ENCODE measurements at regions not wholly inside any gene's neighbourhood (a gene's known extent, or its start where the extent isn't known, plus 50 kb on each side); places are given as distances from the start of the nearest gene placed in this dataset.

- no peaks in the 10 kb centered on the region for H3K27me3 ChIP-seq (ENCODE audit: insufficient read depth, low read length, poor library complexity, severe bottlenecking)
- H3K4me2 ChIP-seq (ENCODE audit: low read depth, low read length, poor library complexity, severe bottlenecking), result no peak overlapping the region
- H3K9ac ChIP-seq (ENCODE audit: low read depth, low read length, poor library complexity, severe bottlenecking), result no peak overlapping the region
- H3K9me3 ChIP-seq (ENCODE audit: insufficient read depth, low read depth, low read length), result no peaks in the 10 kb centered on the region
- H3K4me1 ChIP-seq (ENCODE audit: insufficient read depth, low read length, poor library complexity, severe bottlenecking), result peaks cover 6% of the 10 kb centered on the region
- H3F3A ChIP-seq (ENCODE audit: low read depth), result no peaks in the 10 kb centered on the region
- H4K20me1 ChIP-seq (ENCODE audit: insufficient read depth, low read length, poor library complexity, severe bottlenecking), result no peaks in the 10 kb centered on the region
- H2AFZ ChIP-seq (ENCODE audit: low read length), result no peak overlapping the region
- no peaks in the 10 kb centered on the region for H3K79me2 ChIP-seq (ENCODE audit: insufficient read depth, low read length)
- no peaks in the 10 kb centered on the region for H3K9me2 ChIP-seq (replicated peaks; ENCODE audit: low read depth, low read length)
- H3K4me3 ChIP-seq (ENCODE audit: low read length, poor library complexity, severe bottlenecking), result no peak overlapping the region
- no peak for TF ChIP-seq EZH2phosphoT487 (IDR thresholded peaks at IDR 0.05; ENCODE audit: borderline replicate concordance)
- TF ChIP-seq, protein P1, sequence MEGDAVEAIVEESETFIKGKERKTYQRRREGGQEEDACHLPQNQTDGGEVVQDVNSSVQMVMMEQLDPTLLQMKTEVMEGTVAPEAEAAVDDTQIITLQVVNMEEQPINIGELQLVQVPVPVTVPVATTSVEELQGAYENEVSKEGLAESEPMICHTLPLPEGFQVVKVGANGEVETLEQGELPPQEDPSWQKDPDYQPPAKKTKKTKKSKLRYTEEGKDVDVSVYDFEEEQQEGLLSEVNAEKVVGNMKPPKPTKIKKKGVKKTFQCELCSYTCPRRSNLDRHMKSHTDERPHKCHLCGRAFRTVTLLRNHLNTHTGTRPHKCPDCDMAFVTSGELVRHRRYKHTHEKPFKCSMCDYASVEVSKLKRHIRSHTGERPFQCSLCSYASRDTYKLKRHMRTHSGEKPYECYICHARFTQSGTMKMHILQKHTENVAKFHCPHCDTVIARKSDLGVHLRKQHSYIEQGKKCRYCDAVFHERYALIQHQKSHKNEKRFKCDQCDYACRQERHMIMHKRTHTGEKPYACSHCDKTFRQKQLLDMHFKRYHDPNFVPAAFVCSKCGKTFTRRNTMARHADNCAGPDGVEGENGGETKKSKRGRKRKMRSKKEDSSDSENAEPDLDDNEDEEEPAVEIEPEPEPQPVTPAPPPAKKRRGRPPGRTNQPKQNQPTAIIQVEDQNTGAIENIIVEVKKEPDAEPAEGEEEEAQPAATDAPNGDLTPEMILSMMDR (conservative IDR thresholded peaks at IDR 0.05; ENCODE audit: low read length), result no peak
- no peaks in the 10 kb centered on the region for H3K36me3 ChIP-seq (ENCODE audit: insufficient read depth, low read length)
Observed at GRCh38 chr9:135253305-135254004, 166.0 kb downstream of the OLFM1 start.

- TF ChIP-seq, protein P1 (conservative IDR thresholded peaks at IDR 0.05; ENCODE audit: low read length), result no peak
- no peak for TF ChIP-seq EZH2phosphoT487 (IDR thresholded peaks at IDR 0.05; ENCODE audit: borderline replicate concordance)
- Histone ChIP-seq H3K9ac (ENCODE audit: low read depth, low read length, poor library complexity, severe bottlenecking) (no peak overlapping the region), H3K36me3 (ENCODE audit: insufficient read depth, low read length) (no peaks in the 10 kb centered on the region), H3K27me3 (ENCODE audit: insufficient read depth, low read length, poor library complexity, severe bottlenecking) (no peaks in the 10 kb centered on the region), H4K20me1 (ENCODE audit: insufficient read depth, low read length, poor library complexity, severe bottlenecking) (no peaks in the 10 kb centered on the region), H3K4me2 (ENCODE audit: low read depth, low read length, poor library complexity, severe bottlenecking) (no peak overlapping the region), H2AFZ (ENCODE audit: low read length) (no peak overlapping the region), H3K4me1 (ENCODE audit: insufficient read depth, low read length, poor library complexity, severe bottlenecking) (peaks cover 6% of the 10 kb centered on the region), H3K9me2 (replicated peaks; ENCODE audit: low read depth, low read length) (no peaks in the 10 kb centered on the region), H3K9me3 (ENCODE audit: insufficient read depth, low read depth, low read length) (no peaks in the 10 kb centered on the region), H3K4me3 (ENCODE audit: low read length, poor library complexity, severe bottlenecking) (no peak overlapping the region), H3K79me2 (ENCODE audit: insufficient read depth, low read length) (no peaks in the 10 kb centered on the region), H3F3A (ENCODE audit: low read depth) (no peaks in the 10 kb centered on the region)
Observed at GRCh38 chr9:135254176-135255032, 166.9 kb downstream of the OLFM1 start.

DNA sequence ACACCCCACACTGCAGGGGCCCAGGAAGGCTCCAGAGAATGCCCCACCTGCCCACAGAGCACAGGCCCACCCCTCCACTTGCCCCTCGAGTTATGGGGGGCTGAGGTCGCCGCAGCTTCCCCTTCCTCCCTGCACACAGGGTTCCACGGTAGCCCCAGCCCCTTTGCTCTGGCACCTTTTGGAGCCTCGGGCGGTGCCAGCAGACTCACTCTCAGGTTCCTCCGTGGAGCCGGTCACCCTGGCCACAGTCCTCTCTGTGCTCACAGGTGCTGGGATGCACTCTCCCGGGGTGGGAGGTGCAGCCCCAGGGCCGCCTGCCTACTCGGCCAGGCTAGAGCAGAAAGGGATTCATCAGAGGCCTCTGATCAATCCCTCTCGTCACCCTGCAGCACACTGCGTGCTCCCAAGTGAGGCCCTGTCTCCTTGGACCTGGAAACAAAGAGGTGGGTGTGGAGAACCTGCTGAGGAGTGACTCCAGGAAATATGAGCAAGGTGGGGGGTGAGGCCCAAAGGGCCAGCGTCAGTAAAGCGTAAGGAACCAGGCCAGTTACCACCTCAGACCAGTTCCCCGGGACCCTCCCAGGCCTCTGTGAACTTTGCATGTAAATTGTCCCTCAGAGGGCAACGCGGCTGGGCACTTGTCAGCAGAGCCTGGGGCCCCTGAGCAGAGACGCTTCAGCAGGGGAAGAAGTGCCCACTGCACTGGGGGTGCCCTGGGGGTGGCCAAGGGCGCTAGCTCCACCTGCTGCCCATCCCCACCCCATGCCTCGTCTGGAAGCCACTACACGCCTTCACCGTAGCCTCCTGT lies 167.8 kb downstream of the OLFM1 start:
- Histone ChIP-seq H3K4me1 (ENCODE audit: insufficient read depth, low read length, poor library complexity, severe bottlenecking) (peaks cover 6% of the 10 kb centered on the region), H4K20me1 (ENCODE audit: insufficient read depth, low read length, poor library complexity, severe bottlenecking) (no peaks in the 10 kb centered on the region), H3K9me2 (replicated peaks; ENCODE audit: low read depth, low read length) (no peaks in the 10 kb centered on the region), H3K9ac (ENCODE audit: low read depth, low read length, poor library complexity, severe bottlenecking) (no peak overlapping the region), H2AFZ (ENCODE audit: low read length) (no peak overlapping the region), H3K9me3 (ENCODE audit: insufficient read depth, low read depth, low read length) (no peaks in the 10 kb centered on the region), H3K36me3 (ENCODE audit: insufficient read depth, low read length) (no peaks in the 10 kb centered on the region), H3K4me2 (ENCODE audit: low read depth, low read length, poor library complexity, severe bottlenecking) (no peak overlapping the region), H3K4me3 (ENCODE audit: low read length, poor library complexity, severe bottlenecking) (no peak overlapping the region), H3F3A (ENCODE audit: low read depth) (no peaks in the 10 kb centered on the region), H3K27me3 (ENCODE audit: insufficient read depth, low read length, poor library complexity, severe bottlenecking) (no peaks in the 10 kb centered on the region), H3K79me2 (ENCODE audit: insufficient read depth, low read length) (no peaks in the 10 kb centered on the region)
- TF ChIP-seq, protein P1 (conservative IDR thresholded peaks at IDR 0.05; ENCODE audit: low read length), result peak; percentile 27; the same call in 1 of the 2 replicates
- no peak for TF ChIP-seq EZH2phosphoT487 (IDR thresholded peaks at IDR 0.05; ENCODE audit: borderline replicate concordance)

Measured in Loucy (cell line).